Esophagus muscularis mucosa (tissue), 3 donors: ENCODE measurements at regions not wholly inside any gene's neighbourhood (a gene's known extent, or its start where the extent isn't known, plus 50 kb on each side); places are given as distances from the start of the nearest gene placed in this dataset.

Experiments used
- EP300 ChIP-seq: sonication (generic); formaldehyde crosslinking; IDR thresholded peaks from one replicate; pipeline ENCODE4 v1.6.1; 2017; ENCODE audit warnings: antibody characterized with exemption
- TF ChIP-seq, protein P1 (sequence below), 3 experiments: fragments of 200-600 bp in 2 of 3; fragments of 450-650 bp in 1 of 3; sonication (generic) in 2 of 3; IDR thresholded peaks; one replicate each; pipeline ENCODE4 v1.5.1; 2017 to 2019; ENCODE audit warnings: antibody characterized with exemption in 3 of 3, mild to moderate bottlenecking in 2 of 3, moderate library complexity in 1 of 3

GRCh38 chr4:58127680-58128079 is 1017.5 kb upstream of the IGFBP7 start:
- TF ChIP-seq, protein P1, sequence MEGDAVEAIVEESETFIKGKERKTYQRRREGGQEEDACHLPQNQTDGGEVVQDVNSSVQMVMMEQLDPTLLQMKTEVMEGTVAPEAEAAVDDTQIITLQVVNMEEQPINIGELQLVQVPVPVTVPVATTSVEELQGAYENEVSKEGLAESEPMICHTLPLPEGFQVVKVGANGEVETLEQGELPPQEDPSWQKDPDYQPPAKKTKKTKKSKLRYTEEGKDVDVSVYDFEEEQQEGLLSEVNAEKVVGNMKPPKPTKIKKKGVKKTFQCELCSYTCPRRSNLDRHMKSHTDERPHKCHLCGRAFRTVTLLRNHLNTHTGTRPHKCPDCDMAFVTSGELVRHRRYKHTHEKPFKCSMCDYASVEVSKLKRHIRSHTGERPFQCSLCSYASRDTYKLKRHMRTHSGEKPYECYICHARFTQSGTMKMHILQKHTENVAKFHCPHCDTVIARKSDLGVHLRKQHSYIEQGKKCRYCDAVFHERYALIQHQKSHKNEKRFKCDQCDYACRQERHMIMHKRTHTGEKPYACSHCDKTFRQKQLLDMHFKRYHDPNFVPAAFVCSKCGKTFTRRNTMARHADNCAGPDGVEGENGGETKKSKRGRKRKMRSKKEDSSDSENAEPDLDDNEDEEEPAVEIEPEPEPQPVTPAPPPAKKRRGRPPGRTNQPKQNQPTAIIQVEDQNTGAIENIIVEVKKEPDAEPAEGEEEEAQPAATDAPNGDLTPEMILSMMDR (IDR thresholded peaks at IDR 0.05) = no peak
- TF ChIP-seq EP300 = no peak
